NCI-H2081 treated with DMSO at 0.1 percent for 48 hours (cell line): ENCODE measurements at regions not wholly inside any gene's neighbourhood (a gene's known extent, or its start where the extent isn't known, plus 50 kb on each side); places are given as distances from the start of the nearest gene placed in this dataset.
A peak's percentile ranks its signal among the peaks of the same experiment; 100 is the strongest.
"Not testable (repeated sequence)": the region's sequence is repeated elsewhere in the genome, so short reads cannot be mapped to it uniquely, and the experiment has no call there.

ENCODE experiments used
- DNase-seq: peaks from one replicate; lab custom pipeline; 2025; lab: John Stamatoyannopoulos, UW

DNA sequence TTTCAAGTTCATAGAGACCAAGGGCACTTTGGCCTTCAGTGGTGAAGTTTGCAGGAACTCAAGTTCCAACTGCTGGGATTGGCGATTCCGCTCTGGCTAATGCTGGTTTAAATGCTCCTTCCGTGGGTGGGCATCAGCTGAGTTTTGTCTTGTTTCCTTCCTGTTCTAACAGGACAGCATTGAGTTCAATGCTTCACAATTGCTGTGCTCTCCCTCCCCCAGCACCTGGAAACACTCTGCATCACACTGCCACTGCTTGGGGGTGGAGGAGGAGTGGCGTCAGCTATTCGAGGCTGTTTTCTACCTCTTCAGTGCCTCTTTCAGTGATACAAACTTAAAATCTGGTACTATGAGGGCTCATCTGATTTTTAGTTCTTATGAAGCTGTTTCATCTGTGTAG, 634.9 kb downstream of the FSCB start:
- no peak for DNase-seq

- DNase-seq = no peak
Measured at GRCh38 chr14:43858981-43859380, 648.1 kb downstream of the FSCB start.

GRCh38 chr14:43855556-43855955, 651.5 kb downstream of the FSCB start:
- DNase-seq = no peak

GRCh38 chr14:43853541-43853940, 653.5 kb downstream of the FSCB start:
- no peak for DNase-seq

- DNase-seq = no peak
Measured at GRCh38 chr14:43803076-43803689, 703.9 kb downstream of the FSCB start.

GRCh38 chr14:43795600-43796228, 711.4 kb downstream of the FSCB start:
- DNase-seq = peak; percentile 2

- no peak for DNase-seq
Measured at GRCh38 chr14:43793579-43793978, 713.5 kb downstream of the FSCB start.

DNA sequence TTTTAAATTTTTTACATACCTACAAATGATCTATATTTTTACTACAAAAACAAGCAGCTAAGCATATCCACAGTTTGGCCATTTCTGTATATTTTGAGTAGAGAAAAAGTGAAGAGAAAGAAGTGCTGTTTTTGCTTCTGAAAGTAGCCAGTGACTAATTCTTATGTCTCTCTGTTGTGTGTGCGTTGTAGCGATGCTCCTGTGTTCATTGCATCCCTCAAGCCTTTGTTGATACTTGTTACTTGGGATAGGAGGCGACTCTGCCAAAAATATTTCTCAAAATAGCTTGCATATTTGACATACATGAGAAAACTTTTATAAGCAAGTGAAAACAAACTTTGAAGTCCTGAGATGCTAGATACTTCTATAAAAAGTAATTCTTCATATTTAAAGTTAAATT, 714.1 kb downstream of the FSCB start:
- DNase-seq = no peak

GRCh38 chr14:43790681-43791080, 716.4 kb downstream of the FSCB start:
- DNase-seq = no peak

DNA sequence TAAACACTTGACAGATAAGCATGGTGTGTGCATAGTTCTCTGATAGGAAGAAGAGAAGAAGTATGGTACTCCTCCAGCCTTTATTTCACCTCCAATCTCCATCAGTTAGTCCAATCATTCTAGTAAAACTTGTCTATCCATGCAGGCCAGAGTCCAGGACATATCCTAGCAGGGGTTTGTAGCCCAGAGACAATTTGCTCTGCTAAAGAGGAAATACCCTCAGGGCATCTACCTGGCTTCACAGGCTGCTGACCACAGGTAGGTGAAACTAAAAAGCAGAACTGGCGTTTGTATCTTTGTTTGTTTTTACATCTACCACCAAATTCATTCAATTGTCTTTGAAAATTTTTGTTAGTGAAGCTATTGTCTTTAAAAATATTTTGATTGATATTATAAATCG, 717.6 kb downstream of the FSCB start:
- DNase-seq = no peak

GRCh38 chr14:43786066-43786762, 720.9 kb downstream of the FSCB start:
- no peak for DNase-seq

DNA sequence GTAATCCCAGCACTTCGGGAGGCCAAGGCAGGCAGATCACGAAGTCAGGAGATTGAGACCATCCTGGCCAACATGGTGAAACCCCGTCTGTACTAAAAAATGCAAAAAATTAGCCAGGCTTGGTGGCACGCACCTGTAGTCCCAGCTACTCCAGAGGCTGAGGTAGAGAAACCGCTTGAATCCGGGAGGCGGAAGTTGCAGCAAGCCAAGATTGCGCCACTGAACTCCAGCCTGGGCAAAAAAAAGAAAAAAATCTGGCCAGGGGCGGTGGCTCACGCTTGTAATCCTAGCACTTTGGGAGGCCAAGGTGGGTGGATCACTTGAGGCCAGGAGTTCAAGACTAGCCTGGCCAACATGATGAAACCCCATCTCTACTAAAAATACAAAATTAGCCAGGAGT, 722.7 kb downstream of the FSCB start:
- not testable (repeated sequence) for DNase-seq

DNA sequence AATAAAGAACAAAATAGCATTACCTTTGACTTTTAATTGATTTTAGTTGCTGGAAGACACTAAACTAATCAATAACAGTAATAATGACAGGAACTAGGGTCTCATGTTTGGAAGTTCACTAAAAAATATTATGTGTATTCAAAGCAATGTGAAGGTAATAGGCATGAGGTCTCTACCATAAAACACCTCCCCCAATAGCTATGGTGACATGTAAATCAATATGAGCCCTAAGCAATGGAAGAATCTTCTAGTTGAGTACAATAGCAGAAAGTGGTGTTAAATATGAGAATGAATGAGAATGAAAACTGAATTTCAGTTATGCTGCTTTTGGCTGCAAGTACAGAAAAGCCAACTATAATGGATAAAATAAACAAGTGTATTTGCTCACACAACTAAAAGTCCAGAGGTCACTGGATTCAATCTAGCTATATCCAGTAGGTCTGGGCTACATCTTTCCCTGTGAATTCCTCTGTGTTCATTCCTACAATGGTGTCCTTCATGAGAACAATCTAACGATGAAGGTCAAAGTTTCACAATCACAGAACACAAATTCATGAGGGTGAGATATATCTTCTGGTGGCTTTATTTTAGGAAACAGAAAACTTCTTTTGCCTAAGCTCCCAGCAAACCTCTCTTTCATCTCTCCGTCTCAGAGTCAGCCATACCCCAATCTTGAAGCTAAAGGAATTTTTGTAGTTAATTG, 728.0 kb downstream of the FSCB start:
- no peak for DNase-seq

- no peak for DNase-seq
Measured at GRCh38 chr14:43778570-43778936, 728.5 kb downstream of the FSCB start.

DNA sequence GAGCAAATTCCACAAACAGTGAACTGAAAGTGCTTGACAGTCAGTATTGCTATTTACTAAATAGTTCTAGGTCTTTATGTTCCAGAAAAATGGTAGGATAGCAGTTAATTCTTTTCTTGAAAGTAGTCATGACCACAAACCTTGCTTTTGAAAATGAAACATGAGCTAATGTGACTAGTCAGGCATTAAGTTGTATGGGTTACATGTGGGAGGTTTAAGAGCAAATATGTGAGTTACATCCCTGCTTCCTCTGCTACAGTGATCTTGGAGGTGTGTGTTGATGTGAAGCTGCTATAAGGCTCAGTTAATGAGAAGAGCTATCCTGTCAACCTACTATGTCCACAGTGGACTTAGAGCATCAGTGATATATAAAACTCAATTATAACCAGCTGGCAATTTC, 741.6 kb downstream of the FSCB start:
- DNase-seq = no peak

DNA sequence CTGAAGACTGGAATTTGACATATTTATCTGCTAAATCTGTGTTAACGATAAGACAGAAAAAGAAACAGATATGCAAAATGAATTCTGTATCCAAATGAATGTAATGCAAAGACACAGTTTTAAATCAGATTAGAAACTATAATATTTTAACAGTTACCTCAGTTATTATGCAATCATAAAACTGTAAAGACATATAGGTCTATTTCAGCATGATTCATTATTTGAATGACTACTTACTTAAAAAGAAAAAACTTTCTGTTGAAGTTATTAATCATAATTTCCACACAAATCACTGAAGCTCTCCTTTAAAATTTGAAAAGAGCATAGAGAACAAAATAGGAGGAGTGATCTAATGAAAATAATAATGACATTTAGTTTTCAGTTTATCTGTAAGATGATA, 742.6 kb downstream of the FSCB start:
- DNase-seq = no peak

- no peak for DNase-seq
Measured at GRCh38 chr14:43755707-43756106, 751.4 kb downstream of the FSCB start.

DNA sequence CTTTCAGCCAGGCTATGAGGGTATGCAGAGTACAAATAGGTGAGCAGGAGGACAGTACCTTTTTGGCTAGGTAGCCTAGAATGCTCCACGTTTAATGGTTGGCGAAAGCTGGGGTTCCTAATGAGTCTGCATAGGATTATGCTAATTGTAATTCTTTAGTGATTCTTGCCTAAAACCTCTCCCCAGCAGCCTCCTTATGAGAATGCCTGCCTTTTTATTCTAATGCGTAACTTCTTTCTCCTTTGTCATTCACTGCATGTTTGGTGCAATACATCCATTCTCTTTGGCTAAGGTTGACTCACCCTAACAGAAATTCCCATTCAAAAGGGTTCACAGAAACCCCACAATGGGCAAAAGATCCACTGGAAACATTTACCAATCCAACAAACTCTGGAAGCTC, 752.2 kb downstream of the FSCB start:
- DNase-seq = no peak

- DNase-seq = no peak
Measured at GRCh38 chr14:43745746-43746145, 761.3 kb downstream of the FSCB start.

DNA sequence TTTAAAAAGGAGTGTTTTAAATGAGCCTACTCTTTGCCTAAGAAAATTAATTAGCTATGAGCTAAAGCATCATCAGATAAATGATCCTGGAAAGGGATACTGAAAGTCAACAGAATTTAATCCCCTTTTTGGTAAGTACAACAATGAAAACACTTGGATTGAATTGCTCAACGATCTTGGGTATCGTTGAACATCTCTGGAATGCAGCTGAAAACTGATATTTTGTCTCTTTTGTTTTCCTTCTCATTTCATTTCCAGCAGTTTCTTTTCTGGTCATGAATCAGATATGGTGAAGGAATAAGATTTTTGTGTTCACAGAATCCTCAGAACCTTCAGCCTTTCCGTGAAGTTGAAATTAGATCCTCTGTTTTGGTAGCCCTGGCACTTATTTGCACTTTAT, 771.2 kb downstream of the FSCB start:
- no peak for DNase-seq

DNA sequence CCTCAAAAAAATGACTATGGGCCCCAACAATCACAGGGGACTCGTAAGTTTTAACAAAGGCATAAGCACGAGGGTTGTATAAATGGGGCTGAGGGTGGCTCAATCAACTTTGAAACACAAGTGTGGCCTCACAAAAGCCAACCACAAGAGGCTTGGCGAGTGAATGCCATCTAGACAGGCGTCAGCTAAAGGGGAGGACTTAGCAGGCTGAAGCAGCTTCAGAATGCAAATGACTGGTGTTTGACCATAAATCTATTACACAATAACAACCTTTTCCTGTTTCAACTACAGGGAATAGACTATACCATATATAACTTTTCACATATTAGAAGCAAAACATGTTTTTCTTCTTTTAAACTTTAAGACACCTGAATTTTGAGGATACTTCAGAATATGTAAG, 777.9 kb downstream of the FSCB start:
- no peak for DNase-seq

- no peak for DNase-seq
Measured at GRCh38 chr14:43706900-43707299, 800.2 kb downstream of the FSCB start.
